ENCODE measurements at regions not wholly inside any gene's neighbourhood (a gene's known extent, or its start where the extent isn't known, plus 50 kb on each side); places are given as distances from the start of the nearest gene placed in this dataset.
"Not testable (repeated sequence)": the region's sequence is repeated elsewhere in the genome, so short reads cannot be mapped to it uniquely, and the experiment has no call there.

GRCh38 chr11:39651857-39652461 is 1807.5 kb downstream of the LRRC4C start:
- H3K36me3 ChIP-seq (ENCODE audit: control insufficient read depth in 2 of 2, insufficient read depth in 2 of 2, low read length in 2 of 2) = no peaks in the 10 kb centered on the region
- H3K9ac ChIP-seq (ENCODE audit: low read depth in 1 of 2, low read length in 2 of 2) = no peak overlapping the region
- no peaks in the 10 kb centered on the region for H3K27me3 ChIP-seq (ENCODE audit: control insufficient read depth in 2 of 2, insufficient read depth in 2 of 2, low read length in 2 of 2)
- no peak overlapping the region for H3K27ac ChIP-seq (ENCODE audit: low read depth in 2 of 2, low read length in 2 of 2)
- peaks cover 0 to 11% of the 10 kb centered on the region in 2 donors for H3K9me3 ChIP-seq (ENCODE audit: control insufficient read depth in 2 of 2, low read length in 2 of 2)
- no peaks in the 10 kb centered on the region for H3K4me1 ChIP-seq (ENCODE audit: control insufficient read depth in 2 of 2, insufficient read depth in 2 of 2, low read length in 2 of 2)
- H3K4me3 ChIP-seq (ENCODE audit: low read length in 2 of 2) = no peak overlapping the region

DNA sequence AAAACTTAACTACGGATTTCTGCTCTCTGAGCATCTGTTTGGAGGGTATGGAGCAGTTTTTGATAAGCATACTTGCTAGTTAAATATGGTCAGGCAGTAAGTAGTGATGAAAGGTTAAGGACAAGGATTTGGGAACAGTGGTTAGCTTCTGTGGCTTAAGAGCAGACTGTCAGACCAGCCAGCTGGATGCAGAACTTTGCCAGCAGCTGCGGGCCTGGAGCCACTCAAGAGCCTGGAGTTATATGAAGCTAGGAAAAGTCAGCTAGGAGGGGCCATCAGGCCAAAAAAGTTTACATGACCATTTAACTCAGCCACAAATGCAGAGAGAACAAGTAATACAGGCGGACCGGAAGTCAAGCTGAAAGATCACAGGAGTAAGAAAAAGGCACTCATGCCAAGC is 1817.7 kb downstream of the LRRC4C start:
- Histone ChIP-seq H3K36me3 (ENCODE audit: control insufficient read depth in 2 of 2, insufficient read depth in 2 of 2, low read length in 2 of 2) (no peaks in the 10 kb centered on the region), H3K4me3 (ENCODE audit: low read length in 2 of 2) (no peak overlapping the region), H3K27ac (ENCODE audit: low read depth in 2 of 2, low read length in 2 of 2) (no peak overlapping the region), H3K9ac (ENCODE audit: low read depth in 1 of 2, low read length in 2 of 2) (no peak overlapping the region), H3K27me3 (ENCODE audit: control insufficient read depth in 2 of 2, insufficient read depth in 2 of 2, low read length in 2 of 2) (no peaks in the 10 kb centered on the region), H3K4me1 (ENCODE audit: control insufficient read depth in 2 of 2, insufficient read depth in 2 of 2, low read length in 2 of 2) (no peaks in the 10 kb centered on the region), H3K9me3 (ENCODE audit: control insufficient read depth in 2 of 2, low read length in 2 of 2) (peaks cover 0 to 4% of the 10 kb centered on the region in 2 donors)

DNA sequence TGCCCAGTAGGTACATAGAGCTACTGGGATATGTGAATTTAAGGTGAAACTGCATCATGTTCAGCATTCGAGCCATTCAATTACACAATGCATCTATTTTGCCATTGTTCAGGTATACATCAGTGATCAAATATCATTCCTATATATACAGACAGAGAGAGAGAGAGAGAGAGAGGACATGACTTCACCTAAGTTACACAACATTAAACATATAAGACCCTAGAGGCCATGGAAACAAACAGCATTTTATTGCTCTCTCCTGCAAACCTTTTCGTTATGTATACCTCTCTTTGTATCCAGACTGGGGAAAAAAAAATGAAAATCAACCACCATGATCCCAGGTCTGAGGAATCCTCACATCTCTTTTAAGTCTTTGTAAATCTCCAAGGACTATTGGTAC is 1829.1 kb downstream of the LRRC4C start:
- Histone ChIP-seq H3K27me3 (ENCODE audit: control insufficient read depth in 2 of 2, insufficient read depth in 2 of 2, low read length in 2 of 2) (no peaks in the 10 kb centered on the region), H3K9me3 (ENCODE audit: control insufficient read depth in 2 of 2, low read length in 2 of 2) (no peaks in the 10 kb centered on the region), H3K4me3 (ENCODE audit: low read length in 2 of 2) (no peak overlapping the region), H3K9ac (ENCODE audit: low read depth in 1 of 2, low read length in 2 of 2) (no peak overlapping the region), H3K4me1 (ENCODE audit: control insufficient read depth in 2 of 2, insufficient read depth in 2 of 2, low read length in 2 of 2) (no peaks in the 10 kb centered on the region), H3K27ac (ENCODE audit: low read depth in 2 of 2, low read length in 2 of 2) (no peak overlapping the region), H3K36me3 (ENCODE audit: control insufficient read depth in 2 of 2, insufficient read depth in 2 of 2, low read length in 2 of 2) (no peaks in the 10 kb centered on the region)

GRCh38 chr11:39628311-39628710 is 1831.1 kb downstream of the LRRC4C start:
- H3K27me3 ChIP-seq (ENCODE audit: control insufficient read depth in 2 of 2, insufficient read depth in 2 of 2, low read length in 2 of 2) = no peaks in the 10 kb centered on the region
- H3K4me1 ChIP-seq (ENCODE audit: control insufficient read depth in 2 of 2, insufficient read depth in 2 of 2, low read length in 2 of 2) = no peaks in the 10 kb centered on the region
- no peak overlapping the region for H3K27ac ChIP-seq (ENCODE audit: low read depth in 2 of 2, low read length in 2 of 2)
- H3K36me3 ChIP-seq (ENCODE audit: control insufficient read depth in 2 of 2, insufficient read depth in 2 of 2, low read length in 2 of 2) = no peaks in the 10 kb centered on the region
- no peak overlapping the region for H3K9ac ChIP-seq (ENCODE audit: low read depth in 1 of 2, low read length in 2 of 2)
- H3K9me3 ChIP-seq (ENCODE audit: control insufficient read depth in 2 of 2, low read length in 2 of 2) = no peaks in the 10 kb centered on the region
- no peak overlapping the region for H3K4me3 ChIP-seq (ENCODE audit: low read length in 2 of 2)

DNA sequence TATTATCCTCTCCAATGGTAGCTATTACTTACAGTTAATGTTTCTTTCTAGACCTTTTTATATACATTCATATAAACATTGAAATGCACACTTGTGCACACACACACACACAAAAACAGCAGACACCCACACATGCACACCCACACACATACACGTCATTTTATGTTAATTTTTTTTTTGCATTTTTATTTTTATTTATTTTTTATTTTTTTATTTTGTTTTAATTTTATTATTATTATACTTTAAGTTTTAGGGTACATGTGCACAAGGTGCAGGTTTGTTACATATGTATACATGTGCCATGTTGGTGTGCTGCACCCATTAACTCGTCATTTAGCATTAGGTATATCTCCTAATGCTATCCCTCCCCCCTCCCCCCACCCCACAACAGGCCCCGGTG is 1839.1 kb downstream of the LRRC4C start:
- H3K4me1 ChIP-seq (ENCODE audit: control insufficient read depth in 2 of 2, insufficient read depth in 2 of 2, low read length in 2 of 2); H3K27ac ChIP-seq (ENCODE audit: low read depth in 2 of 2, low read length in 2 of 2); H3K4me3 ChIP-seq (ENCODE audit: low read length in 2 of 2); H3K27me3 ChIP-seq (ENCODE audit: control insufficient read depth in 2 of 2, insufficient read depth in 2 of 2, low read length in 2 of 2); H3K36me3 ChIP-seq (ENCODE audit: control insufficient read depth in 2 of 2, insufficient read depth in 2 of 2, low read length in 2 of 2); H3K9me3 ChIP-seq (ENCODE audit: control insufficient read depth in 2 of 2, low read length in 2 of 2); H3K9ac ChIP-seq (ENCODE audit: low read depth in 1 of 2, low read length in 2 of 2): not testable (repeated sequence)

DNA sequence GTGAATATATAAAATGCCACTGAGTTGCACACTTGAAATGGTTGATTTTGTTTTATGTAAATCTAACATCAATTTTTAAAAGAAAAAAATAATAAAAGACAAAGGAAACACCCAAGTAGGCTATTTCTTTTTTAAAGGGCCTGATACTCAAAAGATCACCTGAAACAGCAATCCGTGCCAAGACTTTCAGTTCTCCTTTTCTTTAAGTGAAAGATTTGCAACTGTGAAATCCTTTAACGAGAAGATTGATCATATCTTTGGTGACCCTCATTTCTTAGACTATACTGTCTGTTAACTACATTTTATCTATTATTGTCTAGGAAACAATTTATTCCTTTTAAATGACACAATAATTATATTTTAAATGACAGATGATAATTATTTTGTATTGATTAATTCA is 1841.5 kb downstream of the LRRC4C start:
- Histone ChIP-seq H3K4me1 (ENCODE audit: control insufficient read depth in 2 of 2, insufficient read depth in 2 of 2, low read length in 2 of 2) (no peaks in the 10 kb centered on the region), H3K27ac (ENCODE audit: low read depth in 2 of 2, low read length in 2 of 2) (no peak overlapping the region), H3K9me3 (ENCODE audit: control insufficient read depth in 2 of 2, low read length in 2 of 2) (no peaks in the 10 kb centered on the region), H3K4me3 (ENCODE audit: low read length in 2 of 2) (no peak overlapping the region), H3K9ac (ENCODE audit: low read depth in 1 of 2, low read length in 2 of 2) (no peak overlapping the region), H3K36me3 (ENCODE audit: control insufficient read depth in 2 of 2, insufficient read depth in 2 of 2, low read length in 2 of 2) (no peaks in the 10 kb centered on the region), H3K27me3 (ENCODE audit: control insufficient read depth in 2 of 2, insufficient read depth in 2 of 2, low read length in 2 of 2) (no peaks in the 10 kb centered on the region)

GRCh38 chr11:39589391-39589790 is 1870.1 kb downstream of the LRRC4C start:
- no peaks in the 10 kb centered on the region for H3K27me3 ChIP-seq (ENCODE audit: control insufficient read depth in 2 of 2, insufficient read depth in 2 of 2, low read length in 2 of 2)
- no peak overlapping the region for H3K27ac ChIP-seq (ENCODE audit: low read depth in 2 of 2, low read length in 2 of 2)
- no peaks in the 10 kb centered on the region for H3K36me3 ChIP-seq (ENCODE audit: control insufficient read depth in 2 of 2, insufficient read depth in 2 of 2, low read length in 2 of 2)
- no peaks in the 10 kb centered on the region for H3K4me1 ChIP-seq (ENCODE audit: control insufficient read depth in 2 of 2, insufficient read depth in 2 of 2, low read length in 2 of 2)
- H3K9me3 ChIP-seq (ENCODE audit: control insufficient read depth in 2 of 2, low read length in 2 of 2) = peaks cover 0 to 2% of the 10 kb centered on the region in 2 donors
- H3K9ac ChIP-seq (ENCODE audit: low read depth in 1 of 2, low read length in 2 of 2) = no peak overlapping the region
- H3K4me3 ChIP-seq (ENCODE audit: low read length in 2 of 2) = no peak overlapping the region

DNA sequence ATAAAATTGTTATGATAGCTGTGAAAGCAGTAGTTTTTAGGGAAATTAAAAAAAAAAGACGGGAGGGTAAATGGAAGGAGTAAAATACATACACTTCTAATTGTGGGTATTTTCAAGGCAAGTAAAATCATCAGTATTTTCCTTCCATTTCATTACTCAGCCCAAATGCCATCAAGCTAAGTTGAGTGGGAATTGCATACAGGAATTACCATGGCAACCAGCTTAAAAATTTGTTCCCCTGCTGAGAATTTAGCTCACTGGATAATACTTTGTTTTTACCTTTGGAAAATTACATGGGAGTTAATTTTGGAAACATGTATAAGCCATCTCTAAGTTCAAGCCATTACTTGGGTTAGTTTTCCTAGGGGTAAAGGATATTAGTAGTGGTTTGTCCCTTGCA is 1873.4 kb downstream of the LRRC4C start:
- Histone ChIP-seq H3K36me3 (ENCODE audit: control insufficient read depth in 2 of 2, insufficient read depth in 2 of 2, low read length in 2 of 2) (no peaks in the 10 kb centered on the region), H3K9me3 (ENCODE audit: control insufficient read depth in 2 of 2, low read length in 2 of 2) (peaks cover 0 to 2% of the 10 kb centered on the region in 2 donors), H3K9ac (ENCODE audit: low read depth in 1 of 2, low read length in 2 of 2) (no peak overlapping the region), H3K4me1 (ENCODE audit: control insufficient read depth in 2 of 2, insufficient read depth in 2 of 2, low read length in 2 of 2) (no peaks in the 10 kb centered on the region), H3K27me3 (ENCODE audit: control insufficient read depth in 2 of 2, insufficient read depth in 2 of 2, low read length in 2 of 2) (no peaks in the 10 kb centered on the region), H3K27ac (ENCODE audit: low read depth in 2 of 2, low read length in 2 of 2) (no peak overlapping the region), H3K4me3 (ENCODE audit: low read length in 2 of 2) (no peak overlapping the region)

DNA sequence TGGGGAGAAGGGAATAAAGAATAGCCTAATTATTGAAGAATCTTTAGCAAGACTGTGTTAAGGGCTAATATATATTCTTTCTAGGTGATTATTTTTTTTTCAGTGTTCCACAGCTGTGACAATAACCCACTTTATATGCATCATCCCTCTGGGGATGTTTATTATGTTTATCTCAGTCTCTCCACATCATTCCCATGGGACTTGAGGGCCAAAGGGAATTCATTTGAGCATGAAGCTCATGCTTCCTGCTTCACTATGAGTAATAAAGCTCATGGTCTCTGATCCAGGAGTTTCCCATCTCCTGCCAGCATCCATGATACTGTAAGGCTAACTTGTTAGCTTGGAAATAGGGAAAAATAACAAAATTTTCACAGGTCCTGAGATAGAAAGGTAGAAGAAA is 1888.4 kb downstream of the LRRC4C start:
- Histone ChIP-seq H3K27ac (ENCODE audit: low read depth in 2 of 2, low read length in 2 of 2) (no peak overlapping the region), H3K9me3 (ENCODE audit: control insufficient read depth in 2 of 2, low read length in 2 of 2) (no peaks in the 10 kb centered on the region), H3K36me3 (ENCODE audit: control insufficient read depth in 2 of 2, insufficient read depth in 2 of 2, low read length in 2 of 2) (no peaks in the 10 kb centered on the region), H3K9ac (ENCODE audit: low read depth in 1 of 2, low read length in 2 of 2) (no peak overlapping the region), H3K27me3 (ENCODE audit: control insufficient read depth in 2 of 2, insufficient read depth in 2 of 2, low read length in 2 of 2) (no peaks in the 10 kb centered on the region), H3K4me3 (ENCODE audit: low read length in 2 of 2) (no peak overlapping the region), H3K4me1 (ENCODE audit: control insufficient read depth in 2 of 2, insufficient read depth in 2 of 2, low read length in 2 of 2) (no peaks in the 10 kb centered on the region)

DNA sequence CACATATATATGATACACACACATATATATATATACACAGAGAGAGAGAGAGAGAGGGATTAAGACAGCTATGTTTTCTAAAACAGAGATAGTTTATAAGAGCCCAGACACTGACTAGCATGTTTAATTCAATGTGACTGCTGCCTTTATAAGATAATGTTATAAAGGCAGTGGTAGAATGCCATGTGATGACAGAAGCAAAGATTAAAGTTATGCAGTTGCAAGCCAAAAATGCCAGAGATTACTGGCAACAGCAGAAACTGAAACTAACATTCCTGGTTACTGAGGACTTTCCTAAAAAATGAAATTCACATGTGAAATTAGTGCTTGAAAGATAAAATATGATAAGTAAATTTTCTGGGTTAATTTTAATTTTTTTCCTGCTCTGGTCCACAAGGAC is 1888.9 kb downstream of the LRRC4C start:
- H3K9ac ChIP-seq (ENCODE audit: low read depth in 1 of 2, low read length in 2 of 2) = no peak overlapping the region
- no peaks in the 10 kb centered on the region for H3K9me3 ChIP-seq (ENCODE audit: control insufficient read depth in 2 of 2, low read length in 2 of 2)
- no peaks in the 10 kb centered on the region for H3K36me3 ChIP-seq (ENCODE audit: control insufficient read depth in 2 of 2, insufficient read depth in 2 of 2, low read length in 2 of 2)
- H3K4me1 ChIP-seq (ENCODE audit: control insufficient read depth in 2 of 2, insufficient read depth in 2 of 2, low read length in 2 of 2) = no peaks in the 10 kb centered on the region
- no peak overlapping the region for H3K27ac ChIP-seq (ENCODE audit: low read depth in 2 of 2, low read length in 2 of 2)
- H3K4me3 ChIP-seq (ENCODE audit: low read length in 2 of 2) = no peak overlapping the region
- H3K27me3 ChIP-seq (ENCODE audit: control insufficient read depth in 2 of 2, insufficient read depth in 2 of 2, low read length in 2 of 2) = no peaks in the 10 kb centered on the region

DNA sequence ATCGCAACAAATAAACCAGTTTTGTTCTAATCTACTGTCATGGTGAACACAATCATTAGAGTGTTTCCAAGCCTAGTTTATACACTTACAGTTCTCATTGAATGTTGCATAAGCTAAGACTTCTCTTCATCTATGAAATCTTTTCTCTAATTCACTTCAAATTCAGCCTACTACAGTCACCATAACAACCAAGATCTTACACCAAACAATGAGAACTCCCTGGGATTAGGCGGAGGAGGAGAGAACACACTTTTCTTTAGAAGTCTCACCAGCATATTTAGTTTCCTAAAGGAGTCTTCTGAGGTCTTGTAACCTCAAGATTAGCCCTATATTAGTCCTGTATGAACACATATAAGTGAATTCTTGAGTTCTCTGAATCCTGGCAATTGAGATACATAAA is 1889.7 kb downstream of the LRRC4C start:
- H3K36me3 ChIP-seq (ENCODE audit: control insufficient read depth in 2 of 2, insufficient read depth in 2 of 2, low read length in 2 of 2) = no peaks in the 10 kb centered on the region
- H3K4me1 ChIP-seq (ENCODE audit: control insufficient read depth in 2 of 2, insufficient read depth in 2 of 2, low read length in 2 of 2) = no peaks in the 10 kb centered on the region
- H3K9me3 ChIP-seq (ENCODE audit: control insufficient read depth in 2 of 2, low read length in 2 of 2) = no peaks in the 10 kb centered on the region
- no peak overlapping the region for H3K4me3 ChIP-seq (ENCODE audit: low read length in 2 of 2)
- no peaks in the 10 kb centered on the region for H3K27me3 ChIP-seq (ENCODE audit: control insufficient read depth in 2 of 2, insufficient read depth in 2 of 2, low read length in 2 of 2)
- no peak overlapping the region for H3K9ac ChIP-seq (ENCODE audit: low read depth in 1 of 2, low read length in 2 of 2)
- no peak overlapping the region for H3K27ac ChIP-seq (ENCODE audit: low read depth in 2 of 2, low read length in 2 of 2)

Data from mucosa of rectum (tissue), 2 donors.